Uterus (tissue), 3 donors: ENCODE measurements at regions not wholly inside any gene's neighbourhood (a gene's known extent, or its start where the extent isn't known, plus 50 kb on each side); places are given as distances from the start of the nearest gene placed in this dataset.

ENCODE experiments used
- DNase-seq, 2 donors: peaks; one replicate each; pipeline ENCODE4 v3.0.0-alpha.2; 2019 to 2020
- H3K27ac ChIP-seq, 2 donors: fragments of 200-600 bp; sonication (generic); 1 replicate in 1 of 2; 2 replicates in 1 of 2; pipeline ENCODE4 v1.5.1; 2016 to 2018
- H3K27me3 ChIP-seq, 2 donors: fragments of 200-600 bp; sonication (generic); one replicate each; pipeline ENCODE4 v1.5.1; 2018 to 2019; ENCODE audit warnings: control low read depth in 1 of 2
- H3K36me3 ChIP-seq, 2 donors: fragments of 200-600 bp; sonication (generic); one replicate each; pipeline ENCODE4 v1.5.1; 2019; ENCODE audit warnings: control low read depth in 1 of 2
- H3K4me1 ChIP-seq, 2 donors: fragments of 200-600 bp; sonication (generic); one replicate each; pipeline ENCODE4 v1.5.1; 2018 to 2019; ENCODE audit warnings: control low read depth in 1 of 2
- H3K4me3 ChIP-seq, 2 donors: fragments of 200-600 bp; sonication (generic); 1 replicate in 1 of 2; 2 replicates in 1 of 2; pipeline ENCODE4 v1.5.1; 2018 to 2019; ENCODE audit warnings: mild to moderate bottlenecking in 1 of 2
- H3K9me3 ChIP-seq, 2 donors: fragments of 200-600 bp; sonication (generic); one replicate each; pipeline ENCODE4 v1.5.1; 2019; ENCODE audit warnings: control low read depth in 1 of 2
- CTCF ChIP-seq, 4 experiments: fragments of 200-600 bp in 2 of 4; fragments of 450-650 bp in 2 of 4; sonication (generic) in 2 of 4; IDR thresholded peaks; one replicate each; pipeline ENCODE4 v1.5.1; 2016 to 2019; ENCODE audit warnings: antibody characterized with exemption in 4 of 4, mild to moderate bottlenecking in 2 of 4, moderate library complexity in 1 of 4
- POLR2A ChIP-seq, 2 donors: fragments of 450-650 bp; IDR thresholded peaks; one replicate each; pipeline ENCODE4 v1.6.1; 2016; ENCODE audit warnings: antibody characterized with exemption in 2 of 2, mild to moderate bottlenecking in 1 of 2, moderate library complexity in 1 of 2
- intact Hi-C: fragments of 100-400 bp; cut with DNase I; formaldehyde crosslinking; loops from one replicate; pipeline ENCODE4 v1.15.1; 2023; ENCODE audit warnings: low total_unique reads
- donor health status: DM: yes; HTN: yes; CAD: no.

- intact Hi-C loops = no loop called here
- Histone ChIP-seq H3K27me3 (no peaks in the 10 kb centered on the region), H3K27ac (no peak overlapping the region), H3K4me1 (no peaks in the 10 kb centered on the region), H3K36me3 (no peaks in the 10 kb centered on the region), H3K4me3 (no peak overlapping the region), H3K9me3 (no peaks in the 10 kb centered on the region)
- TF ChIP-seq POLR2A (IDR thresholded peaks at IDR 0.05) = no peak
- TF ChIP-seq CTCF (IDR thresholded peaks at IDR 0.05) = no peak
- no peak for DNase-seq
These were observed 138.2 kb upstream of the PWP1 start for GRCh38 chr12:107547389-107547788.

- H3K9me3 ChIP-seq = no peaks in the 10 kb centered on the region
- no peak overlapping the region for H3K27ac ChIP-seq
- H3K4me1 ChIP-seq = no peaks in the 10 kb centered on the region
- no peak for DNase-seq
- H3K4me3 ChIP-seq = no peak overlapping the region
- no peaks in the 10 kb centered on the region for H3K27me3 ChIP-seq
- no peak for TF ChIP-seq POLR2A (IDR thresholded peaks at IDR 0.05)
- no peak for TF ChIP-seq CTCF (IDR thresholded peaks at IDR 0.05)
- intact Hi-C loops = no loop called here
- H3K36me3 ChIP-seq = no peaks in the 10 kb centered on the region
These were observed 135.7 kb upstream of the PWP1 start for GRCh38 chr12:107549651-107550480.

- Histone ChIP-seq H3K27me3 (no peaks in the 10 kb centered on the region), H3K4me1 (no peaks in the 10 kb centered on the region), H3K9me3 (no peaks in the 10 kb centered on the region), H3K27ac (no peak overlapping the region), H3K4me3 (no peak overlapping the region), H3K36me3 (no peaks in the 10 kb centered on the region)
- DNase-seq = no peak
- TF ChIP-seq CTCF (IDR thresholded peaks at IDR 0.05) = no peak
- no peak for TF ChIP-seq POLR2A (IDR thresholded peaks at IDR 0.05)
- intact Hi-C loops = no loop called here
These were observed 134.2 kb upstream of the PWP1 start for GRCh38 chr12:107551434-107551833.

- H3K4me3 ChIP-seq = no peak overlapping the region
- H3K27ac ChIP-seq = no peak overlapping the region
- DNase-seq = no peak
- H3K27me3 ChIP-seq = no peaks in the 10 kb centered on the region
- TF ChIP-seq CTCF (IDR thresholded peaks at IDR 0.05) = no peak
- no peak for TF ChIP-seq POLR2A (IDR thresholded peaks at IDR 0.05)
- no peaks in the 10 kb centered on the region for H3K4me1 ChIP-seq
- H3K36me3 ChIP-seq = no peaks in the 10 kb centered on the region
- no peaks in the 10 kb centered on the region for H3K9me3 ChIP-seq
- intact Hi-C loops = no loop called here
These were observed 133.3 kb upstream of the PWP1 start for GRCh38 chr12:107552263-107552662.

- DNase-seq = no peak
- no peaks in the 10 kb centered on the region for H3K36me3 ChIP-seq
- no peak overlapping the region for H3K27ac ChIP-seq
- H3K4me1 ChIP-seq = no peaks in the 10 kb centered on the region
- H3K9me3 ChIP-seq = no peaks in the 10 kb centered on the region
- no peak overlapping the region for H3K4me3 ChIP-seq
- H3K27me3 ChIP-seq = no peaks in the 10 kb centered on the region
- TF ChIP-seq POLR2A (IDR thresholded peaks at IDR 0.05) (no peak), CTCF (IDR thresholded peaks at IDR 0.05) (no peak)
- intact Hi-C loops = no loop called here
These were observed 132.3 kb upstream of the PWP1 start for GRCh38 chr12:107553211-107553765.
